SK-N-SH treated with all-trans-retinoic acid at 6 μM for 48 hours (cell line): ENCODE measurements at regions not wholly inside any gene's neighbourhood (a gene's known extent, or its start where the extent isn't known, plus 50 kb on each side); places are given as distances from the start of the nearest gene placed in this dataset.

Source experiments
- POU6F1 ChIP-seq: fragments of 250-450 bp; sonication (Bioruptor Pico); IDR thresholded peaks from 2 replicates; pipeline ENCODE4 v1.8.0; 2021; ENCODE audit warnings: low read depth, mild to moderate bottlenecking, moderate library complexity, borderline replicate concordance
- ZFP30 ChIP-seq: fragments of 450-650 bp; formaldehyde crosslinking; IDR thresholded peaks from 2 replicates; pipeline ENCODE4 v1.5.0; 2022; ENCODE audit warnings: mild to moderate bottlenecking, moderate library complexity

- TF ChIP-seq POU6F1, result no peak
- TF ChIP-seq ZFP30 (CRISPR knock-in tag), result no peak
Measured at GRCh38 chr1:90768098-90768497, 51.0 kb upstream of the BARHL2 start.
